Adrenal gland (tissue), 5 donors: ENCODE measurements at regions not wholly inside any gene's neighbourhood (a gene's known extent, or its start where the extent isn't known, plus 50 kb on each side); places are given as distances from the start of the nearest gene placed in this dataset.

Experiments
- CTCF ChIP-seq, 6 experiments: fragments of 450-650 bp in 4 of 6; fragments of 200-600 bp in 2 of 6; sonication (generic) in 1 of 6; IDR thresholded peaks; 1 replicate in 5 of 6; 2 replicates in 1 of 6; pipeline versions ENCODE4 v1.5.1 to v1.8.0; 2016 to 2021; ENCODE audit warnings: antibody characterized with exemption in 6 of 6, mild to moderate bottlenecking in 2 of 6, moderate library complexity in 1 of 6
- POLR2A ChIP-seq, 2 donors: fragments of 450-650 bp; IDR thresholded peaks; one replicate each; pipeline ENCODE4 v1.6.1; 2017; ENCODE audit warnings: antibody characterized with exemption in 2 of 2, mild to moderate bottlenecking in 2 of 2, moderate library complexity in 1 of 2
- donor health status: DM: no; HTN: no; CAD: no.

- TF ChIP-seq CTCF (IDR thresholded peaks at IDR 0.05), result no peak
- TF ChIP-seq POLR2A (IDR thresholded peaks at IDR 0.05), result no peak
Observed at GRCh38 chr1:235057385-235058306, 71.0 kb downstream of the TOMM20 start.
